HG03280 (cell line): ENCODE measurements at regions not wholly inside any gene's neighbourhood (a gene's known extent, or its start where the extent isn't known, plus 50 kb on each side); places are given as distances from the start of the nearest gene placed in this dataset.
"Not testable (repeated sequence)": the region's sequence is repeated elsewhere in the genome, so short reads cannot be mapped to it uniquely, and the experiment has no call there.

Experiments
- ATAC-seq: cut with Tn5 transposase; IDR thresholded peaks from one replicate; pipeline ENCODE4 v1.9.1; 2021; ENCODE audit warnings: mild to moderate bottlenecking, moderate library complexity; ENCODE audit not compliant: unreplicated experiment

DNA sequence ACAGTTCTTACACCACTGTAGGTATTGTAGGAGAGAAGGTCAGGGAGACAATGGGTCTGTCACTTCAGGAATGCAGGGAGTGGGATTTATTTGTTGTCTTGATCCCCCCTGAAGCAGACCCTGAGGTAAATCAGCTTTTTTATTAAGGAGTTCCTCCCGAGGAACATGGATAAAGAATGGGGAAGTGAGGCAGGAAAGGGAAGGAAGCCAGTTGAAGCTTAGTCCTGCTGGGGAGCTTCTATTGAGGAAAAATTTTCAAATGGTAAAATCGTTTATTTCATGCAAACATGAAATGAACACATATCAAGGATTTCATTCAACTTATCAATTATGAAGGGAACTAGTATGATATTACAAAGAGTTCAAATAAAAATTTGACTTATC lies 318.6 kb upstream of the PIK3R1 start:
- ATAC-seq, result no peak

DNA sequence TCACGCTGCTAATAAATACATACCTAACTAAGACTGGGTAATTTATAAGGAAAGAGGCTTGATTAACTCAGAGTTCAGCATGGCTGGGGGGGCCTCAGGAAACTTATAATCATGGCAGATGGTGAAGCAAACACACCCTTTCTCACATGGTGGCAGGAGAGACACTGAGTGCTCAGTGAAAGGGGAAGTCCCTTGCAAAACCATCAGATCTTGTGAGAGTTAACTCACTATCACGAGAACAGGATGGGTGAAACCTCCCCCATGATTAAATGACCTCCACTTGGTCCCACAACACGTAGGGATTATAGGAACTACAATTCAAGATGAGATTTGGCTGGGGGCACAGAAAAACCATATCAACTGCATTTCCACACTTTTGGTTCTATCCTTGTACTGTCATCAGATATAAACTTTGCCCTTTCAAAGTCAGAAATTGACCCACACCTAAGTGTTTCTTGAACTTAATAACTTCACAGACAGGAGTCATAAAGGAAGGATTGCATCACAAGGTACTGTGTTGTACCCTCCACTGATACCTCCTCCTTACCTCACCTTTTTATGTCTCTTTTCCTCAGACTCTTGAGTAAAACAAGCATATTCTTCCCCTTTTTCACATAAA lies 319.1 kb upstream of the PIK3R1 start:
- no peak for ATAC-seq

DNA sequence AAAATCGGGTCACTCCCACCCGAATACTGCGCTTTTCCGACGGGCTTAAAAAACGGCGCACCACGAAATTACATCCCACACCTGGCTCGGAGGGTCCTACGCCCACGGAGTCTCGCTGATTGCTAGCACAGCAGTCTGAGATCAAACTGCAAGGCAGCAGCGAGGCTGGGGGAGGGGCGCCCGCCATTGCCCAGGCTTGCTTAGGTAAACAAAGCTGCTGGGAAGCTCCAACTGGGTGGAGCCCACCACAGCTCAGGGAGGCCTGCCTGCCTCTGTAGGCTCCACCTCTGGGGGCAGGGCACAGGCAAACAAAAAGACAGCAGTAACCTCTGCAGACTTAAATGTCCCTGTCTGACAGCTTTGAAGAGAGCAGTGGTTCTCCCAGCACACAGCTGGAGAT lies 325.7 kb upstream of the PIK3R1 start:
- not testable (repeated sequence) for ATAC-seq

DNA sequence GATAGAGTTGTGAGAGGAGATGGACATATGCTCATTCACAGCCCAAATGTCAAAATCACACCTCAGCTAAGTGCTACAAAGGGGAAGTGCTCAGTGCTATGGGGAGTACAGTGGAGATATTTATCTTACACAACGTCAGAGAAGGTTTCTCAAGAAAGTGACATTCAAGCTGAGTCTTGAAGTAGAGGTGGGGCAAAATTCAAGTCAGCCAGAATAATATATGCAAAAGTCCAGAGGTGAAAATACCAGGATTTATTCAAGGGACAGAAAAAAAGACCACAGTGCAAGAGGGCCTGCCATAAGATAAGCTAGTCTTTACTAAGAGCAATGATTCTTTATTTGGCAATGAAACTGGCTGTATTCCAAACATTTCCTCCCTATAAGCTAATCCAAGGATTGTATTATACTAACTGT lies 327.8 kb upstream of the PIK3R1 start:
- no peak for ATAC-seq

DNA sequence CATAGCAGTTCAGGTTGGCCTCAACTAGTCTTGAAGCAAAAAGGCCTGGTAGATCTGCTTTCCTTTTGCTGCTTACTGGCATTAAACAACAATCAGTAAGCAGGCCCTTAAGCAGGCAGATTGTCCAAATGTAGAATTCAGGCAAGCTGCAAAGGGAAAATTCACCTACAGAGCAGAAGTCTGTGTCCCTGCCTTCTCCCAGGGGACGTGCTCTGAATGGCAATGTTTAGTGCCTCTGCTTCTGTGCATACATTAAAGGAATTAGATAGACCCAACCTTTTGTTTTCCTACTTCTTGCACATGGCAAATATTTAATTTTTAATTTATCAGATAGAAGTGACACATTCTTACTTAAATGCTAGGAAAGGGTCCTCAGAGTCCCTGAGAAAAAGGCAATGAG lies 328.8 kb upstream of the PIK3R1 start:
- no peak for ATAC-seq

DNA sequence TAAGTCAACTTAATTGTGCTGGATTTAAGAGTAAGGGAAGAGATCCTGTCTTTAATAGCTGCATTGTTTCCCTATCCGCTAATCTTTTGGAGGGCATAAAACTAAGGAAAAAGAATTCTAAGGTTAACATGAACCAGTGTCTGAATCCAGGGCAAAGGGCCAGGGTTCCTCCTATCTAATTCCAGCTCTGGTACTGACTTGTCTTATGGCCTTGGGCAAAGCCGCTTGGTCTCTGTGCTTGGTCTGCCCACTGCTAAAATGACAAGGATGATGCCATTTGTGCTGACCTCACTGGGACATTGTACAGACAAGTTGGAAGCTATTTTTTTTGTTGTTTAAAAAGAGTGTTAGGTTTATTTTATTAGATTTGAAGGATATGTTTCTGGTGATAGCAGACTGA lies 334.7 kb upstream of the PIK3R1 start:
- no peak for ATAC-seq

DNA sequence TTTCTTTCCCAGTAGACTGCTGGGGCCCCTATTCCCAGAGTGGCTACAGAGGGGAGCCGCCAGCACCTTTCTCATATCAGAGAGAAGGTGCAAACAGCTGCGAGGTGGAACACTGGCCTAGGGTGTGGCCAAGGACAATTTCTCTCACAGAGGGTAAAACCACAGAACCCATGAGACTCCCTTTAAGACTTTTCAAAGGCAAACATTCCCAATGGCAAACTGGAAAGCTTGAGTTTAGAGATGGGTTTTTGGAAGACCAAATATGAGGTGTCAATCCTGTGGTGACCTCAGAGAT lies 335.1 kb upstream of the PIK3R1 start:
- ATAC-seq, result no peak

DNA sequence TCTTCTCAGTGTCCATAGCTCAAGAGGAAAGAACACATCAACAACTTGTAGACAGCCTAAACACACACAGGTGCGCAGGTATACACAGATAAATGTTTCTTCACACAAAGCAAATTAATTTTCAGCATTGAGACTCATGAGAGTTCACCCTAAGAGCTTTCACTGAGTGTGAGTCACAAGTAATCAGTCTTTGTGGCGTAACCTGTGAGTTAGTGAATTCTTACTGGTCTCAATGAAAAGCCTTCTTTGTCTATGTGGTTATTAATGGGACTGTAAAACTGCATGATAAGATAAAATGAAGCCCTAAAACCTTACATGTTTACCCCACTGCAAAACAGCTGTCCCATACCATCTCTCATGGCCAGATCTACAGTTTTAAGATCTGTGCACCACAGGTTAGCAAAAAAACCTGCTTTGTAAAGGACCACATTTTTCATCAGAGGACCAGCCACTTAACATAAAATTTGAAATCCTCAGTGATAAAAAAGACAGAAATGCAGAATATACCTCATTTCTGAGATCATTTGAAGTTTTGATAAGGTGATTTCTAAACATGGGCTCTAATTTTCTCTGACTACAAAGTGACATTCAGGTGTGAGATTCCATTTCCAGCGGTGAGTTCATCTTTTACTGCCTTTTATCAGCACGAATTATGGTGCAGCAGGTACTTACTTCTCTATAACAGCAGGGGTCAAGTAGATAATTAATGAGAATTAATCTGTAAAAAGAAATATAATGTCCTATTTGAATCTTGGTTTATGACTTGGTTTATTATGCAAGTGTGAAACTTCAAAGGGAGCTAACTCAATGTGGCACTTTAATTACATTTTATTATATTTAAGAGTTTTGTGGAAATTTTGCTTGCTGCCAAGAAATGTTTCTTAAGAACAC lies 335.7 kb upstream of the PIK3R1 start:
- no peak for ATAC-seq

DNA sequence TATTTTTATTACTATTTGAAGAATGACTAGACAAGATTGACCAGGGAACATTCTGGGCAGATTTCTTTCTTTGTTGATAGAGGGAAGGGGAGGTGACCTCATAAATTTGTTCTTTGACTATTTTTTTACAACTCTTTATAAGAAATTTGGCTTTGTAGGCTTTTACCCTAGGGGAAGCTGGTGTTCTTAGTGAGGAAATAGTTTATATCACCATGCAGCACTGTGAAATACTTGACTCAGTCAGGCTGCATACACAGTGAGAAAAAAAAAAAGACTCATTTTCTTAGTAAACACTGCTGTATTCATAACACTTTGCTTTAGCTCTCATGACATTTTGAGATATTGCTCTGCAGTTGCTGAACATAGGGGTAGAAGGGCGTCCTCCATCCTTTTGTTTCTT lies 336.6 kb upstream of the PIK3R1 start:
- no peak for ATAC-seq

DNA sequence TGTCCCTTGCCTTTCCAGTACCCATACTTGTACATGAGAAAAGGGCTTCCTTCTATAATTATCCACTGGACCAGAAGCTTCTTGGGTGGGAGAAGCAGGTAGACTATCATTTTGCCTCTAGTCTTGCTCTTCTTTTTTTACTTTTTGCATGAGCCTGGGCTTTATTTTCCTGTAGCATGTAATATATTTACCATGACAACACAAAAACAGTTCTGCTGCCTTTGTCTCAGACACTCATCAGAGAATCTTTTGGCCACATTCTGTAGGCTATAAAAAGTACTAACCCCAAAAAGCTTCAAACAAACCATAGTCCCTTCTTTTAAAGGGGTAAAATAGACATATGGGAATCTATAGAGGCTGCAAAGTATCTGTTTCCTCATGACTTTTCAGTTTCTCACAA lies 339.2 kb upstream of the PIK3R1 start:
- ATAC-seq, result no peak

DNA sequence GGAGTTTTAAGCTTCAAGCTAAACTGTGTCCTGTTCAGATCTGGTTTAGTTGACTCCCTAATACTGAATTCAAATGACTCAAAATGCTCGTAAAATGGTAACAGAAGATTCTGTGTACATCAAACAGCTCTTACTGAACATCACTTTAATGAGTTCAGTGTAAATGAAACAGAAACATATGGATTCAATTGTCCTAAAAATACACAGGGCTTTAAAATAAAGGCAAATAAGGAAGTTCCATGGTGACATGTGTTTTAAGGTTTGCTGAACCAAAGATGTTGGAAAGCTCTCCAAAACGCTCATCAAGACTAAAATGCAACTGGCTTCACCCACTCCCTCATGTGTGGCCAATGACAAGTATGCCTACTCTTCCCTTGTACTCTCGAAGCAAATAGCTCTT lies 340.0 kb upstream of the PIK3R1 start:
- ATAC-seq, result no peak

DNA sequence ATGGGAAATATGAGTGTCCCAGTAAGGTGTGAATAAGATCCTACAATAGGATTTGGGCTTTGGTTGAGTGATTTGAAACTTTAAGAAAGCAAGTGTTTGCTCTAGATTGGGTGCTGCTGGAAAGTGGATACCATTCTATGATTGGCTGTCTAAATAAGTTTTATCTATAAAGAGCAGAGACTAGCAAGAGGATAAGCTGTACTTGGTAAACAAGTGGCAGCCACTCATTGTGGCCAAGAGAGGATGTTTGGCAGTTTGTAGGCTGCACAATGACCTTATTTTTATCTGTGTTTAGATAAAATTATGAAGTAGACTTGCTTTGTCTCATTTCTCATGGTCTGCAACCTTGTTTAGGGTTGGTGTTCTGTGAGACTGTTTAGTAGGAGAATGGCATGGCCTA lies 341.6 kb upstream of the PIK3R1 start:
- no peak for ATAC-seq

DNA sequence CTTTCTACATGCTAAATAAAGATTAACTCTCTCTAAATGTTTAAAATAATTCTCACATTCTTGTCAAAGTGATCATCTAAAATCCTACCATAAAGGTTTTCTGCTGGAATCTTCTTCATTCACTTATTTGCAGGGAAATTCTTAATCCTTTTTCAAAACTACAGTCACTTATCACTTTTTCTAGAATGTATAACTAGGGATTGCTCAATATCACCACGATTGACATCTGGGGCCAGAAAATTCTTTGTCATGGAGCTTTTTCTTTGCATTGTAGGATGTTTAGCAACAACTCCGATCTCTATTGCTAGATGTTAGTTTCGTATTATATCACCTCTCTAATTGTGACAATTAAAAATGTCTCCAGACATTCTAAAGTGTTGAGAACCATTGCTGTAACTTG lies 344.9 kb upstream of the PIK3R1 start:
- no peak for ATAC-seq

DNA sequence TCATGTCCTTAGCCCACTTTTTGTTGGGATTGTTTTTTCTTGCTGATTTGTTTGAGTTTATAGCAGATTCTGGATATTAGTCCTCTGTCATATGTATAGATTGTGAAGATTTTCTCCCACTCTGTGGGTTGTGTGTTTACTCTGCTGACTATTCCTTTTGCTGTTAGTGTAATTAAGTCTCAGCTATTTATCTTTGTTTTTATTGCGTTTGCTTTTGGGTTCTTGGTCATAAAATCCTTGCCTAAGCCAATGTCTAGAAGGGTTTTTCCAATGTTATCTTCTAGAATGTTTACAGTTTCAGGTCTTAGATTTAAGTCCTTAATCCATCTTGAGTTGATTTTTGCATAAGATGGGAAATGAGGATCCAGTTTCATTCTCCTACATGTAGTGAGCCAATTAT lies 351.2 kb upstream of the PIK3R1 start:
- ATAC-seq, result not testable (repeated sequence)

DNA sequence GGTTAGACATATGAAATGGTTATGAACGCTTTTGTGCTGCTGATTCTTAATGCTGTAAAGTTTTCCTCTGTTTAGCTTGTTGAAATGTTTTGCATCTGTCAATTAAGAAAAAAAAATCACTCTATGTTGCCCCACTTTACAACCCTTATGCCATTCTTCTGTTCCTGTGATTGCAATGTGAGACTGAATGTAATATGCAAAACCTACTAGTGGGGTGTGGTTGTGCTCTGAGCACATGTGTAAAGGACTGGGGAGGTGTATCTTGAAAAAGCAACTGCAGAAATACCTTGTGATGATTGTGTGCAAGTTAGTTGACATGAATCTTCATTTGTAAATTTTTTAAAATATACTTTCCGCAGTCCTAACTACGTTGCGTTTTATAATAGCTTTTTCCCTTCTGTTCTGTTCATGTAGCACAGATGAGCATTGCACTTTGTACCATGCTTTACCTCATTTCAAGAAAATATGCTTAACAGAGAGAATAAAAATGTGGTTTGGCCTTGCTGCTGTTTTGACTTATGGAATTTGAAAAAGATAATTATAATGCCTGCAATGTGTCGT lies 357.0 kb upstream of the PIK3R1 start:
- ATAC-seq, result no peak

DNA sequence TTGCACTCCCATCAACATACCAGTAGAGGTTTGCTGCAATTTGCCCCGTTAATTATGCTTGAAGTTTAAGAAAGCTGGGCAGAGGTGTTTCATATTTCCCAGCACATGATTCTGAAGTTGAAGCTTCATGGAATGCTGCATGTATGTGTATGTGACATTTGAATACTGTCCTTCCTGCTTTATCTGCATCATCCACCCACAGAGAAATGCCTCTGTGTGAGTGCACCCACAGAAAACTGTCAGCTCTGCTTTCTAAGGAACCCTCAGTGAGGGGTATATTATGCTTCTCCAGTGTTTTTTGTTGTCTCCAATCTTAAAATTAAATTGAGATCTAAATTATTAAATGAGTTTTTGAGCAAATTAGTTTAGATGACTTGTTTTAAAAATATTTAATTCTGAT lies 358.1 kb upstream of the PIK3R1 start:
- ATAC-seq, result no peak

DNA sequence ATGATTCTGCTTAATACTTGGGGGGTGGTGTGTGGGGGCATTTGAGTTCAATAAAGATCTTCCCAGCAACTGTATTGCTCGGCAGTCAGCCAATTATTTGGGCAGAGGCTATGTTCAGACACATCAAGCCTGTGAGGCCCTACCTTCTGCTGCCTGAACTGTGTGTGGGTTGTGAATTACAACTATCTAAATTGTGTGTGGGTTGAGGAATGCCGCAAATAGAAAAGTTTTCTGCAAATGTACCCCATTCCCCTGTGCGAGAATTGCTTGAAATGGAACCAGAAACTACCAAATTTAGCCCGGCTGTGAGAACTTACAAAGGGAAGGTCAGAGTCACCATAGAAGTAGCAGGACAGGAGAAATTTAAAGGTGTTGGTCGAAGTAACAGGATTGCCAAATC lies 360.0 kb upstream of the PIK3R1 start:
- no peak for ATAC-seq

DNA sequence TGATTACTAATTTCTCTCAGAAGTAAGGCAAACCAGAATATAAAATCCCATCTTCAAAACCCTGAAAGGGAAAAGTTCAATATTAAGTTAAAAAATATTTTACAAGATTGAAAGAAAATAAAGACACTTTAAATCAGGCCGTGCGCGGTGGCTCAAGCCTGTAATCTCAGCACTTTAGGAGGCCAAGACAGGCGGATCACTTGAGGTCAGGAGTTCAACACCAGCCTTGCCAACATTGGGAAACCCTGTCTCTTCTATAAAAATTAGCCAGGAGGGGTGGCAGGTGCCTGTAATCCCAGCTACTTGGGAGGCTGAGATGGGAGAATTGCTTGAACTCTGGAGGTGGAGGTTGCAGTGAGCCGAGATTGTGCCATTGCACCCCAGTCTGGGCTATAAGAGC lies 364.6 kb upstream of the PIK3R1 start:
- not testable (repeated sequence) for ATAC-seq

DNA sequence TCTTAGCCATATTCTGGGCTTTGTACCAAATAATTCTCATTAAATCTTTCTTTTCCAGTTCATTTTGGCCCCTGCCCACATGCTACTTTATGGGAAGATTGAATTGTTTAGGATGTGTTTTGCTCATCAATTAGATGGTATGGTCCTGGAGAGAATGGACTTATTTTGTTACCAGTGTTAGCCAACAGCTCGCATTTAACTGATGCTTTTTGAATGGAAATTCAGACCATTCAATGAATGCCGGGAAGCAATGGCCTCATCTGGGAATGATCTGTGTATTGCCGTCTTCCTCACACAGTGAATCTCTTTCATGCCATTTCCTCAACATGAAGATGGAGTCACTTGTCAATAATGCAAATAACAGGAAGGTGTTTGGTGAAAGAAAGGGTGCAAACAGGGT lies 370.6 kb upstream of the PIK3R1 start:
- no peak for ATAC-seq

DNA sequence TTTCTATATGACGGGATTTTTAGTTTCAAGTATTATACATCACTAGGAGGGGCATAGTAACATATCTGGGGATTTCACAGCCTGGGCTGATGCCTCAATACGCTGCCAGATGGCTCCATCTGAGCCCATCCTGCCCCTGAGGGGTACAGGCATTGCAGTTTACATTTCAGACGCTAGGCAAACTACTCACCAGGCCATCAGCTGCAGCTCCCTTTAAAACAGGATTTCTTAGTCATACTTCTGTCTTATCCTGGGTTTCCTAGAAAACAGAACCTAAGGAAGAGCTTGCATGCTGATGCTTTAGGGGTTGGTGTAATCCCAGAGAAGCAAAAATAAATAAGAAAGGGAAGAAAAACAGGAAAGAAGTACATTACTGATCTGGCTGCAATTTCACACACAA lies 372.8 kb upstream of the PIK3R1 start:
- ATAC-seq, result no peak

DNA sequence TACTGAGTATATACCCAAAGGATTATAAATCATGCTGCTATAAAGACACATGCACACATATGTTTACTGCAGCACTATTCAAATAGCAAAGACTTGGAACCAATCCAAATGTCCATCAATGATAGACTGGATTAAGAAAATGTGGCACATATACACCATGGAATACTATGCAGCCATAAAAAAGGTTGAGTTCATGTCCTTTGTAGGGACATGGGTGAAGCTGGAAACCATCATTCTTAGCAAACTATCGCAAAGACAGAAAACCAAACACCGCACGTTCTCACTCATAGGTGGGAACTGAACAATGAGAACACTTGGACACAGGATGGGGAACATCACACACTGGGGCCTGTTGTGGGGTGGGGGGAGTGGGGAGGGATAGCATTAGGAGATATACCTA lies 378.3 kb upstream of the PIK3R1 start:
- not testable (repeated sequence) for ATAC-seq

DNA sequence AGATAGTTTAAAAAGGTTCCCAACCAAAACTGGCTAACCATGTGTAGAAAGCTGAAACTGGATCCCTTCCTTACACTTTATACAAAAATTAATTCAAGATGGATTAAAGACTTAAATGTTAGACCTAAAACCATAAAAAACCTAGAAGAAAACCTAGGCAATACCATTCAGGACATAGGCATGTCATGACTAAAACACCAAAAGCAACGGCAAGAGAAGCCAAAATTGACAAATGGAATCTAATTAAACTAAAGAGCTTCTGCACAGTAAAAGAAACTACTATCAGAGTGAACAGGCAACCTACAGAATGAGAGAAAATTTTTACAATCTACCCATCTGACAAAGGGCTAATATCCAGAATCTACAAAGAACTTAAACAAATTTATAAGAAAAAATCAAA lies 379.1 kb upstream of the PIK3R1 start:
- not testable (repeated sequence) for ATAC-seq

DNA sequence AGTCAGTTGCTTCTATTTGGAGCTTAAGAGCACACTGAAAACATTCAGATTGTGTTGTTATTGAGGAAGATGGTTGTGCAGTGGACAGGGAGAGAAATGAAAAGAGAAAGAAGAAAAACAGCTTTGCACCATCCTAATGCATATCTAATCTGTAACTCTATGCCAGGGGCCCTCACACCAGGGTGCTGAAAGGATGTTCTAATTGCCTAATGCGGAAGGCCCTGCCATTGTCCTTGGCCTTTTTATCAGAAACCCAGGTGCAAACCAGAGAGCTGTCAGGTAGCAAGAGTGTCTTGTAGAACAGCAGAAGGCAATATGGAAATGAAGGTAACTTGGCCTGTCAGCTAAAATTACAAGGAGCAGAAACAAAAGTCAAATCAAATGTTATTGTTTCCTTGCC lies 384.5 kb upstream of the PIK3R1 start:
- no peak for ATAC-seq
